ENCODE measurements at regions not wholly inside any gene's neighbourhood (a gene's known extent, or its start where the extent isn't known, plus 50 kb on each side); places are given as distances from the start of the nearest gene placed in this dataset.

- DNase-seq (no peak), ATAC-seq (no peak)
- intact Hi-C loops (cut with DNase I, micrococcal nuclease): no loop called here
Observed at GRCh38 chr2:125424266-125424785, 1231.6 kb upstream of the GYPC start.

GRCh38 chr2:125427721-125428315, 1228.1 kb upstream of the GYPC start:
- DNase-seq (no peak), ATAC-seq (no peak)
- intact Hi-C loops (cut with DNase I, micrococcal nuclease): no loop called here

DNA sequence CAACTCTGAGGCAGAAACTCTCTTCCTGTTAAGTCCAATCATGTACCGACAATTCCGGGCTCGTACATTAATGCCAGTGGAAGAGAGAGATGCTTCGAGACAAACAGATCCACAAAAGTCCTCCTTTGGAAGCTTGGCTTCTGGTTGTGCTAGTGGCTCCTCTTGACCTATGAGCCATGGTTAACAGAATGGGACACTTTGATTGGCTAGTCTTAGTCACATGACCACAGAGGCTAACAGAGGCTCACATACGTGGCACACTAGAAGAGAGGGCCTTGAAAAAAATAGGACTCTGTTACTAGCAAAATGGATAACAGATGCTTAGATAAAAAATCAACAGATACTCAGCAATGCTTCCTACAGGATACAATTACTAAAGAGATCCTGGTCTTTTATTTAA, 1211.9 kb upstream of the GYPC start:
- ATAC-seq (no peak), DNase-seq (no peak)
- intact Hi-C loops (cut with DNase I, micrococcal nuclease): no loop called here

DNA sequence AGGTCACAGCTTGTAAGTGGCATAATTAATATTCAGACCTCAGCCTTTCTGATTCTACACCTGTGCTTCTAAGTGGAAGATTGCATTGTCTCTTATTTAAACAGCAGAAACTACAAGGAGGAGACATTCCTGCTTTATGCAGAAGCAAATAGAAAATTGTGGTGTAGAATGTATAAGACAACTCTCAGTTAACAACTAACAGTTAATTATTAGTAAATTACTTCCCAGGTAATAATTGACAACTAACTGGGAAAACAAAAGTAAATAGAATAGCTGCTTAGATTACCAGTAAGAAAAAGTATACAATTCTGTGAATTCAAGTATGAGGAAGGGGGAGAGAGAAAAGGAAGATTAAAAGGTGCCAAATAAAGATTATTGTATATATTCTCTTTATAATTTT, 1210.5 kb upstream of the GYPC start:
- intact Hi-C loops (cut with DNase I, micrococcal nuclease): no loop called here
- no peak for ATAC-seq
- DNase-seq: no peak

DNA sequence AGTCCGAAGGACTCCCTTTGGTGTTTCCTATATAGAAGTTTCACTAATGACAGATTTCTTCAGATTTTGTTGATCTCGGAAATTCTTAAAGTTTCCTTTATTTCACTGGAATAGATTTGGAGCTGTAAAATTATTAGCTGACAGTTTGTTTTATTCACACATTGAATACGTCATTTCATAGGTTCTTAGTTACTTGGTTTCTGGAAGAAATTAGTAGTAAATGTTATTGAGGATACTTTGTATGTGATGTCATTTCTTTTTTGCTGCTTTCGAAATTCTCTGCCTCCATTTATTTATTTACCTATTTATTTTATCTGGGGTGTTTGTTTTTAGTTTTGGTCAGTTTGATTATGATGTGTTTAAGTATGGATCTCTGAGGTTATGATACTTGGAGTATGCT, 1205.9 kb upstream of the GYPC start:
- DNase-seq: no peak
- intact Hi-C loops (cut with DNase I, micrococcal nuclease): no loop called here
- no peak for ATAC-seq

- ATAC-seq (no peak), DNase-seq (no peak)
- intact Hi-C loops (cut with DNase I, micrococcal nuclease): no loop called here
Observed at GRCh38 chr2:125455110-125455509, 1200.8 kb upstream of the GYPC start.

- DNase-seq (no peak), ATAC-seq (no peak)
- intact Hi-C loops (cut with DNase I, micrococcal nuclease): no loop called here
Observed at GRCh38 chr2:125456693-125457363, 1199.1 kb upstream of the GYPC start.

GRCh38 chr2:125471963-125472362, 1184.0 kb upstream of the GYPC start:
- peak; percentile 54 for ATAC-seq
- intact Hi-C loops (cut with DNase I, micrococcal nuclease): no loop called here
- peak in 1 of 2 donors; percentile 28 for DNase-seq

GRCh38 chr2:125479143-125479636, 1176.8 kb upstream of the GYPC start:
- intact Hi-C loops (cut with DNase I, micrococcal nuclease): no loop called here
- DNase-seq: no peak

GRCh38 chr2:125490308-125490707, 1165.7 kb upstream of the GYPC start:
- DNase-seq (no peak), ATAC-seq (no peak)
- intact Hi-C loops (cut with DNase I, micrococcal nuclease): no loop called here

More at GRCh38 chr2:125479143-125479636, 1176.8 kb upstream of the GYPC start:
- no peak for ATAC-seq

- intact Hi-C loops (cut with DNase I, micrococcal nuclease): no loop called here
- ATAC-seq: no peak
Observed at GRCh38 chr2:125491663-125492062, 1164.3 kb upstream of the GYPC start.

GRCh38 chr2:125512313-125512712, 1143.6 kb upstream of the GYPC start:
- ATAC-seq: no peak
- intact Hi-C loops (cut with DNase I, micrococcal nuclease): no loop called here

More at GRCh38 chr2:125491663-125492062, 1164.3 kb upstream of the GYPC start:
- no peak for DNase-seq

DNA sequence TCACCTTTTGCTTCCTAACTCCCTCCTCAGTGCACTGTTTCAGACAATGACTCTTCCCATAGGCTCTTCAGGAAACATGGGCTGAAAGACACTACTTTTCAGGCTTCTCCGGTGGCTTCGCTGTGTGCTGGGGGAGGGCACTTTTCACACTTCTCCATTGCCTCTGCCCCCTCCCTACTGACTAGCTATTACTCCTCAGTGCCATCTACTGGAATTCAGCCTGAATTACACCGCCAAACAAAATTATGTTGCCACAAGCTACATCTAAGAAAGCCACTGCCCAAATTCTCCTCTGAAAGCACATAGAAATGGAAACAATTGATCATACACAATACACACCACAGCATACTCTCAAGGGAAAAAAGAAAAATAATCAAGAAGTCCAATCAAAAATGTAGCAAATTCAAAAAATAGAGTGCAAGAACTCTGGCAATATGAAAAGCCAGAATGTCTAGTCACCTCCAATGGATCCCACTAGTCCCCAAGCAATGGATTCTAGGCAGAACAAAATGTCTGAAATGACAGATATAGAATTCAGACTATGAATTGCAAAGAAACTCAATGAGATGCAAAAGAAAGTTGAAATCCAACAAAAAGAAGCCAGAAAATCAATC, 1139.4 kb upstream of the GYPC start:
- peak in 1 of 2 donors; percentile 6 for DNase-seq
- peak; percentile 46 for ATAC-seq
- intact Hi-C loops (cut with DNase I, micrococcal nuclease): no loop called here

More at GRCh38 chr2:125512313-125512712, 1143.6 kb upstream of the GYPC start:
- no peak for DNase-seq

GRCh38 chr2:125526093-125526492, 1129.9 kb upstream of the GYPC start:
- DNase-seq: no peak
- ATAC-seq: no peak
- intact Hi-C loops (cut with DNase I, micrococcal nuclease): no loop called here

DNA sequence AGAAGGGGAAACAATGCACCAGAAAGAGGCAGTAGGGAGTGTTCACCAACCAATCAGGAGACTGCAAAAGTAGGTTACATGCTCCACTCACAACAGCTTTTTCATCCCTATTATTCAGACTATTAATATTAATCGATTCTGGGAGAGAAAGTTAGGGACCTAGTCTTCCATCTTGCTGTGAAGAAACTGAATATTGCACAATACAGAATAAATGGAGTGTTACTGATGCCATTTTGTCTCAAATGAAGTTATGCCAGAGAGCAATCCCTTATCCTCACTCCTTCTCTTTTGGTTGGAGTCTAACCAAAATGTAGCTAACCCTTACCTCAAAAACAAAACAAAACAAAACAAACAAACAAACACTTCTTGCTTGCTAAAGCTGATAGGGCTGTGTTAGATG, 1120.9 kb upstream of the GYPC start:
- intact Hi-C loops (cut with DNase I, micrococcal nuclease): no loop called here
- no peak for DNase-seq
- ATAC-seq: no peak

- intact Hi-C loops (cut with DNase I, micrococcal nuclease): no loop called here
- DNase-seq (no peak), ATAC-seq (peak; percentile 42)
Observed at GRCh38 chr2:125543968-125544514, 1111.9 kb upstream of the GYPC start.

- no peak for ATAC-seq
Observed at GRCh38 chr2:125553768-125554167, 1102.2 kb upstream of the GYPC start.

GRCh38 chr2:125554956-125555355, 1101.0 kb upstream of the GYPC start:
- intact Hi-C loops (cut with DNase I, micrococcal nuclease): no loop called here
- ATAC-seq (no peak), DNase-seq (no peak)

More at GRCh38 chr2:125553768-125554167, 1102.2 kb upstream of the GYPC start:
- intact Hi-C loops (cut with DNase I, micrococcal nuclease): no loop called here
- no peak for DNase-seq

- DNase-seq: no peak
- ATAC-seq: no peak
- intact Hi-C loops (cut with DNase I, micrococcal nuclease): no loop called here
Observed at GRCh38 chr2:125559186-125559585, 1096.8 kb upstream of the GYPC start.

DNA sequence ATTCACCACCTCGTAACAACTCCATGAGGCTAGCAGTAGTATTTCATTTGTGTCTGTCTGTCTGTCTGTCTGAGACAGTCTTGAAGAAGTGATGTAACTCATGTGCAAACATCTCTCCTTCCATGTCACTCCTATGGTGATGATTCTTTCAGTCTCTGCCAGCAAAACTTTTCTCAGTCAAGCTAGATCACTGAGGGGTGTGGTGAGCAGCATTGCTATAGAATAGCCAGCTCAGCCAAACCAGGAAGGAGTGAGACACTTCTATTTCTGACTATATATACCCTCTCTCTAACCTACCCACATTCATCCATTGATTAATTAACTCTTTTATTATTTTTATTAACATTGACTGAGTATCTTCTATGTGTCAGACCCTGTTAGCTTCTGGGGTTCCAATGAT, 1095.1 kb upstream of the GYPC start:
- DNase-seq: no peak
- intact Hi-C loops (cut with DNase I, micrococcal nuclease): no loop called here
- ATAC-seq: peak; percentile 84
